ENCODE measurements at regions not wholly inside any gene's neighbourhood (a gene's known extent, or its start where the extent isn't known, plus 50 kb on each side); places are given as distances from the start of the nearest gene placed in this dataset.

DNA sequence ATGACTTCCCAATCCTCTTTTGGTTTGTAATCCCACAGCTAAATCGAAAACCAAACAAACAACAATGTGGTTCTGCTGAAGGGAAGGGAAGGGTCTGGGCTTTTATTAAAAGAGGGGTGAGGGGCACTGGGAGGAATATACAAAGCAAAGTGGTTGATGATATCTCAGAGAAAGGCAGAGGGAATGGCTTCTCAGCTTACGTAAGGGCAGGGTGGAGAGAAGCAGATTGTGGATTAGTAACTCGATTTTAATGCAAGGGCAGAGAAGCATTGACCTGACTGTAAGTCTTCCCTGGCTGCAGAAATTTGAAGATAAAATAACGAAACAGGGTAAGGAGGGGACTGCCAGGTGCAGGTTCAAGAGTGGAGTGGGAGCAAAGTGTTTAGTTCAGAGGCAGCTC lies 438.2 kb upstream of the LRRC7 start:
- no peak for TF ChIP-seq EZH2 (IDR thresholded peaks at IDR 0.05; ENCODE audit: borderline replicate concordance, low read length)
- TF ChIP-seq, protein P1, sequence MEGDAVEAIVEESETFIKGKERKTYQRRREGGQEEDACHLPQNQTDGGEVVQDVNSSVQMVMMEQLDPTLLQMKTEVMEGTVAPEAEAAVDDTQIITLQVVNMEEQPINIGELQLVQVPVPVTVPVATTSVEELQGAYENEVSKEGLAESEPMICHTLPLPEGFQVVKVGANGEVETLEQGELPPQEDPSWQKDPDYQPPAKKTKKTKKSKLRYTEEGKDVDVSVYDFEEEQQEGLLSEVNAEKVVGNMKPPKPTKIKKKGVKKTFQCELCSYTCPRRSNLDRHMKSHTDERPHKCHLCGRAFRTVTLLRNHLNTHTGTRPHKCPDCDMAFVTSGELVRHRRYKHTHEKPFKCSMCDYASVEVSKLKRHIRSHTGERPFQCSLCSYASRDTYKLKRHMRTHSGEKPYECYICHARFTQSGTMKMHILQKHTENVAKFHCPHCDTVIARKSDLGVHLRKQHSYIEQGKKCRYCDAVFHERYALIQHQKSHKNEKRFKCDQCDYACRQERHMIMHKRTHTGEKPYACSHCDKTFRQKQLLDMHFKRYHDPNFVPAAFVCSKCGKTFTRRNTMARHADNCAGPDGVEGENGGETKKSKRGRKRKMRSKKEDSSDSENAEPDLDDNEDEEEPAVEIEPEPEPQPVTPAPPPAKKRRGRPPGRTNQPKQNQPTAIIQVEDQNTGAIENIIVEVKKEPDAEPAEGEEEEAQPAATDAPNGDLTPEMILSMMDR (IDR thresholded peaks at IDR 0.05; ENCODE audit: low read length): no peak
